ENCODE measurements at regions not wholly inside any gene's neighbourhood (a gene's known extent, or its start where the extent isn't known, plus 50 kb on each side); places are given as distances from the start of the nearest gene placed in this dataset.

DNA sequence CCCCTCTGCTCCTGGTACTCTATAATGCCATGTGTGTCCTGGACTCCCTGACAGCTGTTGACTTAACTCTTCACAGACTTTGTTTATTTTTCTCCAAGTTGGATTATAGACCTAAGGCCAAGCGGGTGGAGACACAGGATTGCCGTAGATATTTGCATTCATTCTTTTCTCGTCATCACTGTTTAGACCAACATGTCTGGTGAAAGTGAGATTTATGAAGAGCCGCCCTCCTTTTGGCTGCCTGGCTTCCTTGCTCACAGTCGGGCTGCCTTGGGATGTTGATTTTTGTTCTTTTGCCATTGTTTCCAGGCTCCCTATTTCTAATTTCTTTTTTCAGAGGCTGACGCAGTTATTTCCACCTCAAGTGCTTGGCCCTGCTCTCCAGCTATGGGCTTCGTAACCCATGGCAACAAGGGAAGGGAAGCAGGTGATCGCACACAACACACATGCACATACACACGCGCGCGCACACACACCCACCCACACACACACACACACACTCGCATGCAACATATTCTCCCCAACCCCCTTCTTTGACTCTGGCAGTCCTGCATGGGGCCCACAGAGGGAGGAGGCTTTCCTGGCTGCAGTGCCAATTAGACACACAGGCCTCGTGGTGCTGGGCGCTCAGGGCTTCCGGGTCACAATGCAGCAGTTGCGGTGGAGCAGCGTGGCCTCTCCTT, 296.5 kb downstream of the MTX2 start:
- TF ChIP-seq, protein P1, sequence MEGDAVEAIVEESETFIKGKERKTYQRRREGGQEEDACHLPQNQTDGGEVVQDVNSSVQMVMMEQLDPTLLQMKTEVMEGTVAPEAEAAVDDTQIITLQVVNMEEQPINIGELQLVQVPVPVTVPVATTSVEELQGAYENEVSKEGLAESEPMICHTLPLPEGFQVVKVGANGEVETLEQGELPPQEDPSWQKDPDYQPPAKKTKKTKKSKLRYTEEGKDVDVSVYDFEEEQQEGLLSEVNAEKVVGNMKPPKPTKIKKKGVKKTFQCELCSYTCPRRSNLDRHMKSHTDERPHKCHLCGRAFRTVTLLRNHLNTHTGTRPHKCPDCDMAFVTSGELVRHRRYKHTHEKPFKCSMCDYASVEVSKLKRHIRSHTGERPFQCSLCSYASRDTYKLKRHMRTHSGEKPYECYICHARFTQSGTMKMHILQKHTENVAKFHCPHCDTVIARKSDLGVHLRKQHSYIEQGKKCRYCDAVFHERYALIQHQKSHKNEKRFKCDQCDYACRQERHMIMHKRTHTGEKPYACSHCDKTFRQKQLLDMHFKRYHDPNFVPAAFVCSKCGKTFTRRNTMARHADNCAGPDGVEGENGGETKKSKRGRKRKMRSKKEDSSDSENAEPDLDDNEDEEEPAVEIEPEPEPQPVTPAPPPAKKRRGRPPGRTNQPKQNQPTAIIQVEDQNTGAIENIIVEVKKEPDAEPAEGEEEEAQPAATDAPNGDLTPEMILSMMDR (IDR thresholded peaks at IDR 0.05): no peak
- TF ChIP-seq EP300 (IDR thresholded peaks at IDR 0.05): no peak
- no peak for TF ChIP-seq POLR2A (IDR thresholded peaks at IDR 0.05)
